MCF 10A (cell line): ENCODE measurements at regions not wholly inside any gene's neighbourhood (a gene's known extent, or its start where the extent isn't known, plus 50 kb on each side); places are given as distances from the start of the nearest gene placed in this dataset.

Experiments
- BruUV-seq: library from RNA; stranded (reverse); fragments of 400-500 nt; replicated peaks from 2 replicates; lab custom pipeline; 2021; lab: Mats Ljungman, UMichigan
- CTCF ChIA-PET: fragments of 300-600 bp; sonication (Branson Sonifier 250); formaldehyde crosslinking; extraction: SDS; loops from one replicate; lab custom pipeline; 2021; ENCODE audit warnings: antibody characterized with exemption, inconsistent platforms; lab: Yijun Ruan, JAX
- POLR2A ChIA-PET: fragments of 300-600, 350-650 bp; sonication (Branson Sonifier 250); formaldehyde crosslinking; extraction: SDS; loops from one replicate; lab custom pipeline; 2020; ENCODE audit warnings: antibody characterized with exemption, inconsistent platforms; lab: Yijun Ruan, JAX
- DNase-seq: peaks from one replicate; pipeline ENCODE4 v3.0.0-alpha.2; 2018; ENCODE audit not compliant: unreplicated experiment
- H3K27ac Mint-ChIP-seq: one replicate; pipeline ENCODE4 v1.8.0; 2022; ENCODE audit warnings: mild to moderate bottlenecking, low read depth, mixed read lengths; ENCODE audit not compliant: unreplicated experiment
- H3K27me3 Mint-ChIP-seq: one replicate; pipeline ENCODE4 v1.8.0; 2022; ENCODE audit warnings: mixed read lengths; ENCODE audit not compliant: insufficient read depth, unreplicated experiment
- H3K36me3 Mint-ChIP-seq: one replicate; pipeline ENCODE4 v1.8.0; 2022; ENCODE audit warnings: mild to moderate bottlenecking, moderate library complexity, mixed read lengths; ENCODE audit not compliant: insufficient read depth, unreplicated experiment
- H3K4me1 Mint-ChIP-seq: one replicate; pipeline ENCODE4 v1.8.0; 2022; ENCODE audit warnings: mixed read lengths; ENCODE audit not compliant: insufficient read depth, unreplicated experiment
- H3K4me3 Mint-ChIP-seq: one replicate; pipeline ENCODE4 v1.8.0; 2022; ENCODE audit warnings: mild to moderate bottlenecking, moderate library complexity, mixed read lengths; ENCODE audit not compliant: unreplicated experiment
- H3K9me3 Mint-ChIP-seq: one replicate; pipeline ENCODE4 v1.8.0; 2022; ENCODE audit warnings: mixed read lengths; ENCODE audit not compliant: unreplicated experiment
- CTCF ChIP-seq: fragments of 200-600 bp; IDR thresholded peaks from one replicate; pipeline ENCODE4 v1.8.0; 2022; ENCODE audit warnings: antibody characterized with exemption, mild to moderate bottlenecking; ENCODE audit not compliant: unreplicated experiment
- intact Hi-C: fragments of 100-400 bp; cut with micrococcal nuclease; formaldehyde crosslinking; loops from 2 replicates; pipeline ENCODE4 v1.14.1; 2022

- Mint-ChIP-seq H3K9me3 (no peaks in the 10 kb centered on the region), H3K27ac (no peak overlapping the region), H3K36me3 (no peaks in the 10 kb centered on the region), H3K27me3 (peaks cover 11% of the 10 kb centered on the region), H3K4me3 (no peak overlapping the region), H3K4me1 (no peaks in the 10 kb centered on the region)
- TF ChIP-seq CTCF = no peak
- no TSS peak for BruUV-seq
- DNase-seq = no peak
- ChIA-PET CTCF (no interaction called here), POLR2A (no interaction called here)
- intact Hi-C loops = no loop called here
Measured at GRCh38 chr2:54373855-54374254, 82.3 kb upstream of the SPTBN1 start.

GRCh38 chr2:54374591-54375364, 81.3 kb upstream of the SPTBN1 start:
- Mint-ChIP-seq H3K9me3 (no peaks in the 10 kb centered on the region), H3K4me3 (no peak overlapping the region), H3K27ac (no peak overlapping the region), H3K4me1 (no peaks in the 10 kb centered on the region), H3K27me3 (peaks cover 11% of the 10 kb centered on the region), H3K36me3 (no peaks in the 10 kb centered on the region)
- intact Hi-C loops = no loop called here
- CTCF ChIA-PET = interaction anchor here (0.7 kb wide), 1 partner anchor 165 kb away, joined by 3 read pairs; no protein-coding TSS in a partner anchor
- POLR2A ChIA-PET = no interaction called here
- BruUV-seq = no TSS peak
- TF ChIP-seq CTCF = no peak
- DNase-seq = no peak

- intact Hi-C loops = no loop called here
- no peak overlapping the region for H3K27ac Mint-ChIP-seq
- H3K9me3 Mint-ChIP-seq = no peaks in the 10 kb centered on the region
- CTCF ChIA-PET = interaction anchor here (0.6 to 1.2 kb wide), 6 partner anchors 11 to 1131 kb away, joined by 3 read pairs; no protein-coding TSS in a partner anchor
- H3K4me1 Mint-ChIP-seq = no peaks in the 10 kb centered on the region
- TF ChIP-seq CTCF = no peak
- H3K27me3 Mint-ChIP-seq = peaks cover 11% of the 10 kb centered on the region
- H3K4me3 Mint-ChIP-seq = no peak overlapping the region
- DNase-seq = no peak
- no TSS peak for BruUV-seq
- POLR2A ChIA-PET = interaction anchor here (0.8 kb wide), 1 partner anchor 42 kb away, joined by 3 read pairs; no protein-coding TSS in a partner anchor
- H3K36me3 Mint-ChIP-seq = no peaks in the 10 kb centered on the region
Measured at GRCh38 chr2:54377451-54377850, 78.7 kb upstream of the SPTBN1 start.

GRCh38 chr2:54377901-54378493, 78.1 kb upstream of the SPTBN1 start:
- CTCF ChIA-PET = interaction anchor here (0.6 to 1.2 kb wide), 6 partner anchors 12 to 1130 kb away, joined by 3 read pairs; no protein-coding TSS in a partner anchor
- no peak overlapping the region for H3K4me3 Mint-ChIP-seq
- intact Hi-C loops = no loop called here
- no TSS peak for BruUV-seq
- no peak overlapping the region for H3K27ac Mint-ChIP-seq
- H3K27me3 Mint-ChIP-seq = peaks cover 11% of the 10 kb centered on the region
- H3K4me1 Mint-ChIP-seq = no peaks in the 10 kb centered on the region
- no peak for DNase-seq
- POLR2A ChIA-PET = interaction anchor here (0.8 kb wide), 1 partner anchor 41 kb away, joined by 3 read pairs; no protein-coding TSS in a partner anchor
- TF ChIP-seq CTCF = no peak
- no peaks in the 10 kb centered on the region for H3K36me3 Mint-ChIP-seq
- H3K9me3 Mint-ChIP-seq = no peaks in the 10 kb centered on the region
